ENCODE measurements at regions not wholly inside any gene's neighbourhood (a gene's known extent, or its start where the extent isn't known, plus 50 kb on each side); places are given as distances from the start of the nearest gene placed in this dataset.

DNA sequence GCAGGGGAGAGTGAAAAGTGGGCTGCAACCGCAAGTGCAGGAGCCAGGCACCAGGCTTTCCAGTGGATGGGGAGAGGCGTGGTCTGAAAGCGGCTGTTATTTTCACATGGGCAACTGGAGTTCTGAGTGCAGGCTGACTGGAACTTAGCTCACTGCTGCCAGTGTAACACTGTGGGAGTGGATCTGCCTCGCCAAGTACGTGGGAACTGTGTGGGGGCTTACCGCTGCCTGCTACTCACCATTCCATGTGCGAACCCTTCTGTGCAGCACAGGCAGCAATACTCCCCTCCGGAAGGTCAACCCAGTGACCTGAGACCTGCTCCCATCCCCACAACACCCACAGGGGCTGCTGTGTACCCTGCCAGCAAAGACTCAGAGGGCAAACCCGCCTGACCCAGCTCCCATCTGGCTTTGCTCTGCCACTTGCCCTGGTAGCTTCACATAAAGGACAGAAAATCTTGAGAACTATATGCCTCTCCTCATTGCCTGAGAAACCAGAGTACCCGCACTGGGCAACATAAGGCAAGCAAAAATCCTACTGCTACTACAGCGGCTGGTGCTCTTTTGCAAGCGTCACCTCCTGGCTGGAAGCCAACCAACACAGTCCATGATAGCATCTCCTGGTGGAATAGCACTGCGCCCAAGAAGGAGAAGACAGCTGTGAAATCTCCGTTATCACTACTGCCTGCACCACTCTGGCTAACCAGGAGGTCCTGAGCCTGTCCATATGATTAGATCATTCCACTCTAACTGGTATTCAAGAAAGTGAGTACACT lies 54.4 kb upstream of the SIRPG start:
- TF ChIP-seq, protein P1, sequence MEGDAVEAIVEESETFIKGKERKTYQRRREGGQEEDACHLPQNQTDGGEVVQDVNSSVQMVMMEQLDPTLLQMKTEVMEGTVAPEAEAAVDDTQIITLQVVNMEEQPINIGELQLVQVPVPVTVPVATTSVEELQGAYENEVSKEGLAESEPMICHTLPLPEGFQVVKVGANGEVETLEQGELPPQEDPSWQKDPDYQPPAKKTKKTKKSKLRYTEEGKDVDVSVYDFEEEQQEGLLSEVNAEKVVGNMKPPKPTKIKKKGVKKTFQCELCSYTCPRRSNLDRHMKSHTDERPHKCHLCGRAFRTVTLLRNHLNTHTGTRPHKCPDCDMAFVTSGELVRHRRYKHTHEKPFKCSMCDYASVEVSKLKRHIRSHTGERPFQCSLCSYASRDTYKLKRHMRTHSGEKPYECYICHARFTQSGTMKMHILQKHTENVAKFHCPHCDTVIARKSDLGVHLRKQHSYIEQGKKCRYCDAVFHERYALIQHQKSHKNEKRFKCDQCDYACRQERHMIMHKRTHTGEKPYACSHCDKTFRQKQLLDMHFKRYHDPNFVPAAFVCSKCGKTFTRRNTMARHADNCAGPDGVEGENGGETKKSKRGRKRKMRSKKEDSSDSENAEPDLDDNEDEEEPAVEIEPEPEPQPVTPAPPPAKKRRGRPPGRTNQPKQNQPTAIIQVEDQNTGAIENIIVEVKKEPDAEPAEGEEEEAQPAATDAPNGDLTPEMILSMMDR (IDR thresholded peaks at IDR 0.05; ENCODE audit: insufficient read depth, low read length, poor library complexity, severe bottlenecking), result no peak
- no peak for TF ChIP-seq EZH2phosphoT487 (conservative IDR thresholded peaks at IDR 0.05; ENCODE audit: low read length)
